T-helper 2 cell treated with Interferon-gamma antibody and Interleukin-4, amounts not matched to agents 100 ng/mL and 5 ng/mL, for 36 hours (primary cell): ENCODE measurements at regions not wholly inside any gene's neighbourhood (a gene's known extent, or its start where the extent isn't known, plus 50 kb on each side); places are given as distances from the start of the nearest gene placed in this dataset.
"Not testable (repeated sequence)": the region's sequence is repeated elsewhere in the genome, so short reads cannot be mapped to it uniquely, and the experiment has no call there.

Experiments used
- intact Hi-C: fragments of 100-400 bp; cut with micrococcal nuclease; formaldehyde crosslinking; loops from one replicate; pipeline ENCODE4 v1.15.1; 2023

GRCh38 chr7:17552952-17553351 is 254.5 kb downstream of the AHR start:
- intact Hi-C loops: no loop called here

GRCh38 chr7:17554341-17555015 is 256.0 kb downstream of the AHR start:
- intact Hi-C loops: no loop called here

- intact Hi-C loops: no loop called here
Observed at GRCh38 chr7:17556247-17556956, 257.9 kb downstream of the AHR start.

- intact Hi-C loops: no loop called here
Observed at GRCh38 chr7:17557251-17557671, 258.8 kb downstream of the AHR start.

GRCh38 chr7:17558135-17558534 is 259.7 kb downstream of the AHR start:
- intact Hi-C loops: no loop called here

- intact Hi-C loops: no loop called here
Observed at GRCh38 chr7:17558558-17559332, 260.3 kb downstream of the AHR start.

GRCh38 chr7:17559388-17559787 is 260.9 kb downstream of the AHR start:
- intact Hi-C loops: no loop called here

GRCh38 chr7:17560516-17560915 is 262.1 kb downstream of the AHR start:
- intact Hi-C loops: no loop called here

- intact Hi-C loops: no loop called here
Observed at GRCh38 chr7:17560966-17561365, 262.5 kb downstream of the AHR start.

- intact Hi-C loops: no loop called here
Observed at GRCh38 chr7:17564678-17565212, 266.3 kb downstream of the AHR start.

GRCh38 chr7:17580141-17580540 is 281.7 kb downstream of the AHR start:
- intact Hi-C loops: no loop called here

GRCh38 chr7:17580856-17581255 is 282.4 kb downstream of the AHR start:
- intact Hi-C loops: no loop called here

GRCh38 chr7:17581301-17581700 is 282.8 kb downstream of the AHR start:
- intact Hi-C loops: no loop called here

- intact Hi-C loops: not testable (repeated sequence)
Observed at GRCh38 chr7:17582696-17583095, 284.2 kb downstream of the AHR start.

GRCh38 chr7:17583786-17584185 is 285.3 kb downstream of the AHR start:
- intact Hi-C loops: no loop called here

GRCh38 chr7:17584822-17585221 is 286.4 kb downstream of the AHR start:
- intact Hi-C loops: no loop called here

GRCh38 chr7:17586711-17587110 is 288.3 kb downstream of the AHR start:
- intact Hi-C loops: no loop called here

- intact Hi-C loops: no loop called here
Observed at GRCh38 chr7:17588730-17589129, 290.3 kb downstream of the AHR start.

GRCh38 chr7:17589671-17590070 is 291.2 kb downstream of the AHR start:
- intact Hi-C loops: no loop called here

GRCh38 chr7:17590221-17590620 is 291.8 kb downstream of the AHR start:
- intact Hi-C loops: no loop called here

GRCh38 chr7:17593819-17594419 is 295.5 kb downstream of the AHR start:
- intact Hi-C loops: no loop called here

- intact Hi-C loops: no loop called here
Observed at GRCh38 chr7:17595546-17595945, 297.1 kb downstream of the AHR start.
